Nephron (organoid): ENCODE measurements at regions not wholly inside any gene's neighbourhood (a gene's known extent, or its start where the extent isn't known, plus 50 kb on each side); places are given as distances from the start of the nearest gene placed in this dataset.

Experiments
- H3K27ac Mint-ChIP-seq, 3 experiments: 2 replicates each; pipeline ENCODE4 v1.8.0; 2020; ENCODE audit warnings: mixed read lengths in 3 of 3, mild to moderate bottlenecking in 2 of 3, moderate library complexity in 1 of 3
- H3K27me3 Mint-ChIP-seq: 2 replicates; pipeline ENCODE4 v1.8.0; 2021; ENCODE audit warnings: low read depth, mild to moderate bottlenecking, moderate library complexity, mixed read lengths
- H3K36me3 Mint-ChIP-seq: 2 replicates; pipeline ENCODE4 v1.8.0; 2020; ENCODE audit warnings: low read depth, mixed read lengths
- H3K4me1 Mint-ChIP-seq: 2 replicates; pipeline ENCODE4 v1.8.0; 2020; ENCODE audit warnings: mixed read lengths
- H3K4me3 Mint-ChIP-seq, 3 experiments: 2 replicates each; pipeline ENCODE4 v1.8.0; 2020; ENCODE audit warnings: mild to moderate bottlenecking in 3 of 3, mixed read lengths in 3 of 3, moderate library complexity in 2 of 3
- H3K9me3 Mint-ChIP-seq: 2 replicates; pipeline ENCODE4 v1.8.0; 2020; ENCODE audit warnings: mixed read lengths
- CTCF ChIP-seq, 3 experiments: fragments of 200-600 bp; sonication (generic); IDR thresholded peaks; one replicate each; pipeline ENCODE4 v1.5.0; 2021; ENCODE audit warnings: antibody characterized with exemption in 3 of 3; ENCODE audit not compliant: unreplicated experiment in 3 of 3

DNA sequence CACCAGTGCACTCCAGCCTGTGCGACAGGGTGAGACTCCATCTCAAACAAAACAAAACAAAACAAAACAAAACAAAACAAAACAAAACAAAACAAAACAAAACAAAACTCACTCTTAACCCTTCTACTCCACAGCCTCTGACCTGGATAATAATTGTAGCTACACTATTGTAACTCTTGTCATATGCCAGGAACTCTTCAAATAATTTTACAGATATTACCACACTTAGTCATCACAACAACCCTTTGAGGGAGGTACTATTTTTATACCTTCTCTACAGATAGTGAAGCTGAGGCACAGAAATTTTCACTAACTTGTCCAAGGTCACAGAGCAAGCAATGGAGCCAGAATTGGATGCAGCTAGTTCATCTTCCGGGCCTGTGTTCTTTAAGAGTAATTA, 547.8 kb downstream of the ADGRL2 start:
- Mint-ChIP-seq H3K9me3 (peaks cover 22% of the 10 kb centered on the region), H3K4me1 (peaks cover 6% of the 10 kb centered on the region), H3K36me3 (peaks cover 6% of the 10 kb centered on the region), H3K4me3 (no peak overlapping the region), H3K27ac (no peak overlapping the region), H3K27me3 (peaks cover 4% of the 10 kb centered on the region)
- TF ChIP-seq CTCF (IDR thresholded peaks at IDR 0.05; ENCODE audit: unreplicated experiment in 3 of 3), result no peak

DNA sequence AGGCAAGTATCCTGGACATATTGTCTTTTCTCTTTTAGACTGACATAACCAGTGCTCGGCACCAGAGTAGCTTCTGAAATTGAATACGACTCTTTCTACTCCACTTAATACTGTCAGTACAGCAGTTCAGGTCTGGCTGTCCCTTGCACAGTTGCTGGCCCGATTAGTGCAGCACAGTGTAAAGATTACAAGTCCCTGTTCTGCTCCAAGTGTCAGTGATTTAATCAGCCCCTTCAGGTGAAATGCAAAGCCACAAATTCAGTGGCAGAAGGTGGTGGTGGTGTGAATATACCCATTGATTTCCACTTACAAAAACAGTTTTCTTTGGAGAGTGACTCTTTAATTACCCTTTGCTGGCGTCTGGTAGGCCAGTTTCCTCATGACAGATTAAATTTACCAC, 545.4 kb downstream of the ADGRL2 start:
- Mint-ChIP-seq H3K9me3 (peaks cover 17% of the 10 kb centered on the region), H3K27ac (no peak overlapping the region), H3K4me3 (no peak overlapping the region), H3K36me3 (peaks cover 6% of the 10 kb centered on the region), H3K27me3 (peaks cover 4% of the 10 kb centered on the region), H3K4me1 (peaks cover 7% of the 10 kb centered on the region)
- TF ChIP-seq CTCF (IDR thresholded peaks at IDR 0.05; ENCODE audit: unreplicated experiment in 3 of 3), result no peak

GRCh38 chr1:82343381-82343780, 542.6 kb downstream of the ADGRL2 start:
- Mint-ChIP-seq H3K9me3 (no peaks in the 10 kb centered on the region), H3K27ac (peak overlapping the region in 2 of 3 experiments; percentile 16 to 34), H3K27me3 (no peaks in the 10 kb centered on the region), H3K4me1 (peaks cover 7% of the 10 kb centered on the region), H3K36me3 (no peaks in the 10 kb centered on the region), H3K4me3 (no peak overlapping the region)
- TF ChIP-seq CTCF (IDR thresholded peaks at IDR 0.05; ENCODE audit: unreplicated experiment in 3 of 3), result no peak

DNA sequence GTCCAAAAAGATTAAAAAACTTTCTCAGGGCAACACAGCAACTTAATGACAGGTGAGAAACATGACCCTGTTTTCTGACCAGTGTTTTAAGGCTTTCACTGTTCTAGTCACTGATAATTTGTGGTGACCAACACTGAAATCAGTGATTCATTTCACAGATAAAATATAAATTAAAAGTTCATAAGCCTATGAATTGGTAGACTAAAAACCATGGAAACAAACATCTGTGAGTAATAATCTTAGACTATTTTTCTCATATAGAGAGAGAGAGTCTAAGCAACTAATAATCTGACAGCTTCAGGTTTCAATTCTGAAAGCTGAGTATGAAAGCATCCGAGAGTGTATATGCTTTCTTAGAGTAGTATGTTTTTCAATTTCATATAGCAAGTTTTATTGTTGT, 536.9 kb downstream of the ADGRL2 start:
- H3K4me3 Mint-ChIP-seq, result no peak overlapping the region
- no peaks in the 10 kb centered on the region for H3K27me3 Mint-ChIP-seq
- no peaks in the 10 kb centered on the region for H3K36me3 Mint-ChIP-seq
- H3K9me3 Mint-ChIP-seq, result no peaks in the 10 kb centered on the region
- no peak for TF ChIP-seq CTCF (IDR thresholded peaks at IDR 0.05; ENCODE audit: unreplicated experiment in 3 of 3)
- peak overlapping the region in 2 of 3 experiments; percentile 4 to 40 for H3K27ac Mint-ChIP-seq
- H3K4me1 Mint-ChIP-seq, result peaks cover 11% of the 10 kb centered on the region

GRCh38 chr1:82330330-82330729, 529.6 kb downstream of the ADGRL2 start:
- Mint-ChIP-seq H3K4me1 (no peaks in the 10 kb centered on the region), H3K9me3 (no peaks in the 10 kb centered on the region), H3K27me3 (no peaks in the 10 kb centered on the region), H3K36me3 (no peaks in the 10 kb centered on the region), H3K27ac (no peak overlapping the region), H3K4me3 (no peak overlapping the region)
- no peak for TF ChIP-seq CTCF (IDR thresholded peaks at IDR 0.05; ENCODE audit: unreplicated experiment in 3 of 3)

DNA sequence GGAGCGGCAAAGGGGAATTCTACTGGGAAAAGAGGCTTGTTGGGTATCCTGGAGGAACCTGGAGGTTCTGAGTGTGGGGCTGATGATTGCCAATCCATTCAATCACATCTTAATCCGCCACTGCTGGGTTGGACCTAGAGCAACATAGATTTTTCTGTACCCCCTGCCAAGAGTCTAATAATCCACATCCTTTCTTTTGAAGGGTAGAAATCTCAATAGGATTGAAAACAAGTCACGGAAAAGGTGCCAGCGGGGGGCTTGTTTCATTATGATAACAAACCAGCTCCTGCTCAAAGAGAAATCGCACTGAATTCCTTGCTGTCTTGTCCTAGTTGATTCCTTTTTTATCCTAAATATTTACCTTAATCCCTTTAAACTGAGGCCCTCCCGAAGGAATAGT, 528.5 kb downstream of the ADGRL2 start:
- no peaks in the 10 kb centered on the region for H3K27me3 Mint-ChIP-seq
- no peak overlapping the region for H3K27ac Mint-ChIP-seq
- H3K4me1 Mint-ChIP-seq, result no peaks in the 10 kb centered on the region
- H3K36me3 Mint-ChIP-seq, result no peaks in the 10 kb centered on the region
- no peak for TF ChIP-seq CTCF (IDR thresholded peaks at IDR 0.05; ENCODE audit: unreplicated experiment in 3 of 3)
- H3K4me3 Mint-ChIP-seq, result no peak overlapping the region
- no peaks in the 10 kb centered on the region for H3K9me3 Mint-ChIP-seq
